ENCODE measurements at regions not wholly inside any gene's neighbourhood (a gene's known extent, or its start where the extent isn't known, plus 50 kb on each side); places are given as distances from the start of the nearest gene placed in this dataset.

DNA sequence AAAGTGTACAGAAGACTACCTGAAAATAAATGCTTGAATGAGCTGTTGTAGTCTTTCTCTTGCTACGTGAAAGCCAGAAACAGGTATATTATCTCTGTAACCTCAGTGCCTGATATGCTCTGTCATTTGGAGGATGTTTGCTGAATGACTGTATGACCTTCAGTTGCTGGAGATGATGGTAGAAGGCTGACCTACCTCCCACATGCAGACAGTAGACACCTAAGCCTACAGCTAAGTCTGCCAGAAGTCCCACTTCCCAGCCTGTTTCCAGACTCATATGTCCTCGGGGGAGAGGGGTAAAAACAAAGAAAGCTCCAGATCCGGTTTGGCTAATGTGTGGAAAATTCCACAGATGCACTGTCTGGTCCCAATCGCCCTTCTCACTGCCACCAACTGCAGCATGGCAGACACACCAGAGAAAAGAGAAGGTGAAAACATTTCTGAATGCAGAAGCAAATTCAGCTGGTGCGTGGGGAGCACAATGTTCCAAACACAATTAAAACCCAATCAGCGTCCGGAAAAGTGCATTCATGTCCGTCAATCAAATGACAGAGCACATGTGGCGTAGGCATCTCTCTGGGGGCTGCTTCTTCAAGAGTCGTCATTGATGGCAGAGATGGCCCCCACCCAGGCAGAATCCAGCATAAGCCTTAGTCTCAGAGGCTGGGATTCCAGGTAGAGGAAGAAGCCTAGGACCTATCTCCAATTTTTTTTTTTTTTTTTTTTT lies 76.3 kb upstream of the TBX3 start:
- TF ChIP-seq, protein P1, sequence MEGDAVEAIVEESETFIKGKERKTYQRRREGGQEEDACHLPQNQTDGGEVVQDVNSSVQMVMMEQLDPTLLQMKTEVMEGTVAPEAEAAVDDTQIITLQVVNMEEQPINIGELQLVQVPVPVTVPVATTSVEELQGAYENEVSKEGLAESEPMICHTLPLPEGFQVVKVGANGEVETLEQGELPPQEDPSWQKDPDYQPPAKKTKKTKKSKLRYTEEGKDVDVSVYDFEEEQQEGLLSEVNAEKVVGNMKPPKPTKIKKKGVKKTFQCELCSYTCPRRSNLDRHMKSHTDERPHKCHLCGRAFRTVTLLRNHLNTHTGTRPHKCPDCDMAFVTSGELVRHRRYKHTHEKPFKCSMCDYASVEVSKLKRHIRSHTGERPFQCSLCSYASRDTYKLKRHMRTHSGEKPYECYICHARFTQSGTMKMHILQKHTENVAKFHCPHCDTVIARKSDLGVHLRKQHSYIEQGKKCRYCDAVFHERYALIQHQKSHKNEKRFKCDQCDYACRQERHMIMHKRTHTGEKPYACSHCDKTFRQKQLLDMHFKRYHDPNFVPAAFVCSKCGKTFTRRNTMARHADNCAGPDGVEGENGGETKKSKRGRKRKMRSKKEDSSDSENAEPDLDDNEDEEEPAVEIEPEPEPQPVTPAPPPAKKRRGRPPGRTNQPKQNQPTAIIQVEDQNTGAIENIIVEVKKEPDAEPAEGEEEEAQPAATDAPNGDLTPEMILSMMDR (IDR thresholded peaks at IDR 0.05) = no peak
- no peak for TF ChIP-seq POLR2A (IDR thresholded peaks at IDR 0.05)

All from thyroid gland (tissue), 4 donors.